ENCODE measurements at regions not wholly inside any gene's neighbourhood (a gene's known extent, or its start where the extent isn't known, plus 50 kb on each side); places are given as distances from the start of the nearest gene placed in this dataset.

DNA sequence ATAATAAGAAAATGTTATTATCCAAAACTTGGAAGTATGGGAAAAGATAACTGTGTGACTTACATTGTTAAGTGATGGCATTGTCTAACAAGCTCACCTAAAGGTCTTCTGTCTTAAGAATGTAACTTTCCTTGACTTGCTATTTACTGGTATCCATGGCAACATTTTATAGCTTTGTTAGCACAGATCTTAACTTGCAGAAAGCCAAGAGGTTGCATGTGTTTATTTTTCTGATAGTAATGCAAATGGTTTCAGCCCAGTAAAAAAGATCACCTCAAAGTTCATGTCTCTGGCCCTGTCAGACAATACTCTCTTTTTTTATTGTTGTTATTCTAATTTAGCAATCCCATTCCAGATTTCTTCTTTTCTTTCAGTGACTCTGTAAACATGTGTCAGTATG is 425.3 kb downstream of the SPRY1 start:
- no peak for DNase-seq

DNA sequence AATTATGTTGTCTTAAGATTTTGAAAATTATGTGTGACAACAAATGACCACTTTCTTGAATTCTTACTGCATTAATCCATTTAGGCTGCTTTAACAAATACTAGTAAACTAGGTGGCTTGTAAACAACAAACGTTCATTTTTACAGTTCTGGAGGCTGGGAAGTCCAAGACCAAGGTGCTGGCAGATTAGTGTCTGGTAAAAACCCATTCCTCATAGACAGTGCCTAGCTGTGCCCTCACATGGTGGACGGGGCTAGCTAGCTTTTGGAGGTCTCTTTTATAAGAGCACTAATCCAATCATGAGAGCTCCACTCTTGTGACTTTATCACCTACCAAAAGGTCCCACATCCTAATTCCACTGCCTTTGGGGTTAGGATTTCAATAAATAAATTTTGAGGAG is 425.8 kb downstream of the SPRY1 start:
- no peak for DNase-seq

DNA sequence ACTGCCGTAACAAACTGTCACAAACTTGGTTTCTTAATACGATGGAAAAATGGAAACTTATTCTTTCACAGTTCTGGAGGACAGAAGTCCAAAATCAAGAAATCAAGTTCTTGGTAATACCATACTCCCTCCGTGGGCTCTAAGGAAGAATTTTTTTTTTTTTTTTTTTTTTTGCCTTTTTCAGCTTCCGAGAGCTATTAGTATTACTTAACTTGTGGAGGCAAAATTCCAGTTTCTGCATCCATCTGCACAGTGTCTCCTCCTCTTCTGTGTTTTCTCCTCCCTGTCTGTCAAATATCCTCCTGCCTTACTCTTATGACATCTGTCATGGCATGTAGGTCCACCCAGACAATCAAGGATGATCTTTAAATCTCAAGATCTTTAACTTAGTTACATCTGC is 426.6 kb downstream of the SPRY1 start:
- no peak for DNase-seq

DNA sequence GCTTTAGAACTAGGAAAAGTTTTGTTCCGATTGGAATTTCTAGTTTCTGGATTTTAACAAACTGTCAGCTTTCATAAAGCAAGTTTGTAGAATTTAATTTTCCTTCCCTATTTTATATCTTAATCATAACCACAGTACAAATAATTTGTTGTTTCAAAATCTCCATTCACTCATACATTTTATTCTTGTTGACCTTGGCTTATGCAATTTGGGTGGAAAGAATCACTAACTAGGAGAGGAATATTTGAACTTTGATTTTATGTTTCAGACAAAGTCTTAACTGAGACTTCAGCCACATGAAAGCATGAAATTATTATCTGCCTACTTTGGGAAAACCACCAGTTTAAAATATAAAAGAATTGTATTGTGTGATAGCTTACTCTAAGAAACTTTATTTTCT is 427.9 kb downstream of the SPRY1 start:
- no peak for DNase-seq

DNA sequence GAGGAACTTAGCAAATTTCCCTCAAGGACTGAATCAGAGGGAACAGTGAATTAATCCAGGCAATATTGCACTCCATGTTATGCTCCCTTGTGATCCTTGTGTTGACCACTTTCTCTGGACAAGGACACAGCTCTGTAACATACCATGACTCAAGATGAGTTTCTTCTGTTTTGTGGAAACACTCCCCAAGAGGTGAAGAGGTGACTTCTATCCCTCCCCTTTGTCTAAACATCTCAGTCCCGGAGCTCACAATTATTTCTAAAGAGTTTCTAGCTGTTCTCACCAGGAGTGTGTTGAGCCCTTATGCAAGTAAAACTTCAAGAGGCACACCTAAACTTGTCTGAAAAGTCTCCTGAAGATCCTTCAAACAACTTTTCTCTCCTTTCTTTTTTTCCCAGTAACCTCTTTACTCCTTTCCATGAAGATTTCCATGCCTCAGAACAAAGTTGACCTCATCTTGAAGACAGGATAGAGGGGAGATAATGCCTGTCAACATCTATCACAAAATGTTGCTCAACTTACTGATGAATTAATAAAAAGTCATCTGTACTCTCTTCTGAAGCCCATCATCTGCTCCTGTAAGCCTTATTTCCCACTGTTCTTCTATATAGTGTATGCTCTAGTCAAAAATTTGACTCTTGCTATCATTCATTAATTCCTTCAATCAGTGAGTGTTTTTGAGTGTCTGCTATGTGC is 429.1 kb downstream of the SPRY1 start:
- no peak for DNase-seq

DNA sequence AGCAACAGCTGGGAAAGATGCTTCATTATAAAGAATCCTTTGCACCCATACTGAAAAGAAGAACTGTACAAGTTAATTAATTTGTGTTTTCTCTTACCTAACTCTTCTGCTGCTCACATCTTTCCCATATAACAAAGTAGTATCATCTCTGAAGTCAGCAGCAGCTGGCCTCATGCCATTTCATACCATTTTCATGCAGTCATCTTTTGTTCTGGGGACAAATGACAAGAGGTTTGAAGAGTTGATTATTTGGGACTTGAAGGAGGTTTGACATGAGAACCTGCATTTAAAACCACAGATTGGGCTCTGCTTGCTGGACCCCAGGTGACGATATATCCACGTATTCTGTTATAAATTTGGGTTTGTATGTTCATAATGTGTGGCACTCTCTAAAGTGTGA is 430.3 kb downstream of the SPRY1 start:
- DNase-seq: no peak

DNA sequence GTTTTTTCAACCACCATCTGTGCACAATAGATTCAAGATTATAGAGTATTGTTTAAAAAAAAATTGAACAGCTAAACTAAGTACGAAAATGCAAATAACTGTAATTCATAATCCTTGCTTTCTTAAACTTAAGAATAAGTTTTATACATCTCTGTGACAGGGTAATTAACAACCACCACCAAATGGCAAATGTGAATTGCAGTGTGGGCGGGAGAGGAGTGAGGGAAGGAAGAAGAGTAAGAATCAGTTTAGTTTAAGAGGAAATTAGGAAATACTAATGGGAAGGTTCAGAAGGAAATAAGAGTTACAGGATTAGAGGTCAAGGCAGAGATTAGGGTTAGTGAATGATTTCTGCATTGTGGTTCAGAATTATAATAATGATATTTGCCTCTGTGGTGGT is 430.9 kb downstream of the SPRY1 start:
- DNase-seq: no peak

DNA sequence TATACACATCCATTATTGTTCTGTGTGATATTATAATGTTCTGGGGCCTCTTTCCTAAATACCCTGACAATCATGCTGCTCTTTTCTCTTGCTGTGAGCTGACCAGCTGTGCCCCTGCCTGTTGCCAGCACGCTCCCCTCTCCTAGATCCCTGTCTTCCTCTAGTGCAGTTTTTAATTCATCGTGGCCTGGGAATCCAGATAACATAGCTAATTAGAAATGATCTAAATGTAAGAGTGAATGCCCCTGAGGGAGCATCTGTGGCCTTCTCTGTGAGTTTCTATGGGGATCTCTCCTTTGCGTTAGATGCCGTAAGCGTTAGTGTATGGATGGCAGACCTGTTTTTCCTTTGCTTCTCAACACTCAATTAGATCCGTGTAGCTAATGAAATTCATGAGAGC is 434.3 kb downstream of the SPRY1 start:
- DNase-seq: no peak

DNA sequence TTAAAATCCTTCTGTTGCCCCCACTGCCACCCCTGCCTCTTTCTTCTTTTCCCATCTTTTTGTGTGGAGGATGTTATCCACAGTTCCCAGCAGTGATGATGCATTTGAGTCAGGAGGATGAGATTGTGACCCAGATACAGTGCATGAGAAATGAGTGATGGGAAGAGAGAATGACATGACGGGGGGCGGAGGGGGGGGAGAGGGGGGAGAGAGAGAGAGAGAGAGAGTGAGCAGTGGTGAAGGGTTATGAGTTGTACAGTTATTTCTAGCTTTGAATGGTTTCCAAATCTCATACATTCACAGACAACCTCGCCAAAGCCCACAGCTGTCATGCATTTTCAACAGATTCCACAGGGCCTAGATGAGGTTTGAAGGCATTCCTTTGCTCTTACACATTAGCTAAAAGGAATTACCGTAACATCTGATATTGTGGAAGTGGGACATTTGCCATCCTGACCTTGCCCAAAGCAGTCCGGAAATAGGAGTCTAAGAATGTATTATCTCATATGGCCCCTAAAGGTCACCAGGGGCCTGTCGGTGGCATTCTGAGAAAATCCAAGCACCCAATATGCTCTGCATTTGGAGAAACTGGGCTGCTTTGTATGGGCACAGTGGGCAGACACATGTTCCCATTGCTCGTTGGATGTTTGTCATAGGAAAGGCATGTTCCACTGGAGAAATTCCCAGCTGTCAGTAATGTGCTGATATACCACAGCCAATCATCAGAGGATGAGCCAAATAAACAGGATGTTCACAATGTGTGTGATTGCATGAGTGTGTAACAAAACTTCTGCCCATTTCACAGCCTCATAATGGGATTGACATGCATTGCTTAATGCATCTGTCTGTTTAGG is 435.8 kb downstream of the SPRY1 start:
- DNase-seq: no peak

DNA sequence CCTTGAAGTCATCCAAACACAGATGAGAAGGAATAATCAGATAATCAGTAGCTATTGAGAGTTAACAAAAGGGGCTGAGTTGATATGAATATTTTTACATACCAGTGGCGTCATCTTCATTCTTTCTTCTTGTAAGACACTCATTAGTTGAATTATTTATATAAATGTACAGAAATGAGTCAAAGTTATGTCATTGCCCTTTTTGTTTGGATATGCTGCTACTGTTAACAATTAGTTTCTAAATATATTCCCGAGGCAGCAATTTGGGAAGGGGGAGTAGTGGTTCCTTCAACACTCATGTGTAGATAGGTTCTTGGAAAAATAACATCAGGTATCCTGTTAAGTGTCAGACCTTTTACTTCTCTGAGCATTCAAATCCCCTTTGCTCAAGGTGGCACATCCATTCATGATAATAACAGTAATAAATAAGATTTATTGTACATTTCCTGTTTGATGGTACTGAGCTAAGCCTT is 436.6 kb downstream of the SPRY1 start:
- no peak for DNase-seq

DNA sequence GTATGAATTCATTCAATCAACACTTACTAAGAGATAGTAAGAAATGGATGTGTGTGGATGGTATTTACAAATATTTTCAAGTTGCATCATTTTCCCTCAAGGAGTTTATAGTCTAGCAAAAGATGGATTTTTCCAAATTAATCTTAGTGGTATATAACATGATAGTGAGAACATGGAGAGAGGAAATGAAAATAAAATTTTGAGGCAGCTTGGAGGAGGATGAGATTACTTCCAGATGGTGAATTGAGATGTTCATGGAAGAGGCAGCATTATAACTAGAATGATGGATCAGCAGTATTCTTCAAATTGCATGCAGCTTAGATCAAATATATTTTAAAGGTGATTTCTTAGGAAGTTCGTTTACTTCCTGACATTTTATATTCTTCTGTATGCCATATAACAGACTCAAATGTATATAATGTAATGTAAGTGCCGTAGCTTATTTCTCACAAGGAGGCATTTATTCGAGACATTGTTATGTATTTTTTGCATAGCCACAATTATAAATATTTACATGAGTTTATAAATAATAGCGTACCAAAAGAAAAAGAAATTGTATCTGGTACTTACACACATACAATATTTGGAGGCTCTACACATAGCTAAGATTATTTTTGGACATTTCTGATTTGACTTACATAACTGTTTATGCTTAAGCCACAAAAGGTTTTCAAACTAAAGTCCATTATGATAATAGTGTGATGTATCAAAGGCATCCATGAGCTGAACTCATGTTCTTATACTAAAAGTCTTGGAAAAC is 439.4 kb downstream of the SPRY1 start:
- no peak for DNase-seq

DNA sequence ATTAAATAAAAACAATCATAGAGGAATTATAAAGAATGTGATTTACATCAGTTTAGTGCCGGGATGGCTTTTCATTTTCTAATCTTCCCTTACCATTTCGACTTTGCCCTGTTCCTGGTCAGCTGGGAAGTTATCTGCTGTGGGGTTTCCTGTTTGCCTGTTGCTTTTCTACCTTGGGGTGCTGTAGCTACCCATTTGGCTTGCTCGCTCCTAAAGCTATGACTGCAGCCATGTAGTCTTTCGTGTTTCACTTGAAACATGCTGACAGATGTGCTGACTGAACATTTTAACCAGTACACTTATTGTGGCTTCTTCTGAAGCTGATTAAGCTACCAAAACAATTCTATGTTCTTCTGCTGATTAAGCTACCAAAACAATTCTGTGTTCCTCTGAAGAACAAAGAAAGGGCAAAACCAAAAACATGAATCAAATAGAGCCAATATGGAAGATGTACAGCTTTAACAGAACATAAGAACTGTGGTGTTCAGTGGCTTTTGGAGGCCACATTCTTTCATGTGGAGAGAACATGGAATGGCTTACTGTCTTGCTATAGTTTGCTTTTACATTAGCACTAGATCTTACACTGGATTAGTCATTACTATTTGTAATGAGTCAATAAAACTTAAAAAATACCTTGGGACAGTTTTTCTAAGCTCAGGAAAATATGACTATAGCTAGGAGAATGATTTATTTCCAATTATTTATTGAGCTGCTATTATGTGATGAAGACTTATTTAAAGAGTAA is 440.4 kb downstream of the SPRY1 start:
- no peak for DNase-seq

DNA sequence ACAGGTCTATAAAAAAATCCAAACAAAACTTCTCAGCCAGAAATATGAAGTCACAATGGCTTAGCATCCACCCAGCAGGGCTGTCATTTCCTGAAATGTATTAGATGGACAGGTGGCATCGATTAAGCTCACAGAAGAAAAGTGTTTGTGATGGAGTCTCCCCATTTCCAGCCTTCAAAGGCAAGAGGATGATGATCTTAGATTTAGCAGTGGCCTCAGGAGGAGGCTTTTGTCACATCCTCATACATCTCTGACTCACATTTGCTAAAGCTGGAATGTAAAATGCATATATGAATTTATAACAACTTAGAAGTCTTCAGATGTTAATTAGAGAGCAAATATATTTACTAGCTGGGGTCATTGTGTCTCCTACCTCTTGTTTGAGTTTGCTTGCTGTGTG is 441.9 kb downstream of the SPRY1 start:
- no peak for DNase-seq

DNA sequence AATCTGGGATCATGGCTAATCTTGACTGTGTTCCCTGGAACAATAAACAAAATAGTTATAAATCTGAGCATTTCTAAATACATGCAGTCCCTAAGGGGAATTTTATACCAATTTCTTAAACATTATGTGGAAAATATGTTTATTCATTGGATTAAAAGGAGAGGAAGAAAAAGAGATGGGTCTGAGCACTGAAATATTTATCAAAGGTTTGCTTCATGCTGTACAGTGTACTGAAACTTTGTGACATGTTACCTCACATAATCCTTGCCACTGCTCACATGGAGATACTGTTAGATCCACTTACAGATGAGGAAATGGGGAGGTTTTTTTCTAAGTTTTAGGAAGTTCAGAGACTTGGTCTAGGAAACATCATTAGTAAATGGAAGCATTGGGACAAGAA is 443.6 kb downstream of the SPRY1 start:
- DNase-seq: no peak

DNA sequence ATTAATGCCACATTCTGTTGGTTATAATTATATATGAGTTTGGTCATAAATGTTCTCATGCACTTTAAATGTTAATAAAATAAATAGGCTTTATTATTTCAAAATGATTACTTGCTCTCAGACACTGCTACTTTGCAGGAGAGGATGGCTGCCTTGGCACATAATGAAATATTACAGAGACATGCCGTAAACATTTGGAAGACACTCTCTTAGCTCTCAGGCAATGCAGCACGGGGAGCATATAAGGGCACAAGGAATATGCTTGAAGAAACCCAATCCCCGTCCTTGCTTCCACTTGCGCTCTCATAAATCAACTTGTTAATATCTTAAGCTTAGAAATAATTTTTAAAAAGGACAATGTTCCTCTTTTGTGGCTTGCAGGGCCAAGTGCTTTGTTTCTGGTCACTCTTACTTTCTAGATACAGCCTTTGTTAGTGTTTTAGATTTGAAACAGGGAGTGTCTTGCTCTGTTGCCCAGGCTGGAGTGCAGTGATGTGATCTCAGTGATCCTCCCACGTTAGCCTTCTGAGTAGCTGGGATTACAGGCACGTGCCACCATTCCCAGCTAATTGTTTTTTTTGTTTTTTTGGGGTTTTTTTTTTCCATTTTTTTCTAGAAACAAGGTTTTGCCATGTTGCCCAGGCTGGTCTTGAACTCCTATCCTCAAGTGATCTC is 445.0 kb downstream of the SPRY1 start:
- DNase-seq: no peak

DNA sequence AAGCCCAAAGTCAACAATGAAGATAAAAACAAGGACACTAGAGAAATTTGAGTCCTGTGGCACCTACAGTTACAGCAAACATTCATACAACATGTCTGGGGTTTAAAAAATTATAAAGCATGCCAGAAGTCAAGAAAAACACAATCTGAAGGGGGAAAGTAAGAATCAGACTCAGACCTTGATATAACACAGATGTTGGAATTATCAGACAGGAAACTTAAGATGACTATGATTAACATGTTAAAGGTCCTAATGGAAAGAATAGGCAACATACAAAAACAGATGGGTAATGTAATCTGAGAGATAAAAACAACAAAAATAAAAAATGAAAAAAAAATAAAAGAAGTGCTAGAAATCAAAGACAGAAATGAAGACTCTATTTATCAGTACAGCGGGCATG is 446.5 kb downstream of the SPRY1 start:
- DNase-seq: no peak

DNA sequence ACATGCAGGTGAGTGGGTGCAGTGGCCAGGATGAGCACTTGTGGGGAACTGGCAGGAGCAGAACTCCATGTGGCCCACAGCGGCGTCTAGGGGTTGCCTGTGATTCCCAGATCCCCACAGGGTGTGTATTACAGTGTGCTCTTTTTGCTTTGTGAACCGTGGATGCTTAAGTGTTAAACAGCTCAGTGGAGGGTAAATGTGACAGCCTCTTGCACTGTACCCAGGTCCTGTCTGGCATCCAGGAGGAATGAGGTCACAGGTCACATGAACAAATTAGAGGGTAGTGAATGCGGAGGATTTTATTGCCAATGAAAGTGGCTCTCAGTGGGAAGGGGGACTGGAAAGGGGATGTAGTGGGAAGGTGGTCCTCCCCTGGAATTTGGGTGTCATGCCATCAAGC is 447.8 kb downstream of the SPRY1 start:
- DNase-seq: no peak

DNA sequence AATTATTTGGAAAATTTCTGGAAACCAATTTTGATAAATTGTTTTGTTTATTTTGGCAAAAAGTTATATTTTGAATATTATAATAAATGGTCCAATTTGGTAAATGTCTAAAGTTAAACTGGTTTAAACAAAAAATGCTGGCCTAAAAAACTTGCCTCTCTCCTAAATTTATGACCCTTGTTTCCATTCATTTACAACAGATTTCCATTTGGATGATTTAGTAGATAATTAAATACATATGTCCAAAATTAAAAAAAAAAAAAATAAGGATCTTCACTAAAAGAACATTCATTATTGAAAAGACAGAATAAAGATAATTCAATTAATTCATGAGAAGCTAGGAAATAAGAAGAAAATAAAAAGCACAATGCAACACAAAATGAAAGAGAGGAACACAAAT is 449.5 kb downstream of the SPRY1 start:
- no peak for DNase-seq

DNA sequence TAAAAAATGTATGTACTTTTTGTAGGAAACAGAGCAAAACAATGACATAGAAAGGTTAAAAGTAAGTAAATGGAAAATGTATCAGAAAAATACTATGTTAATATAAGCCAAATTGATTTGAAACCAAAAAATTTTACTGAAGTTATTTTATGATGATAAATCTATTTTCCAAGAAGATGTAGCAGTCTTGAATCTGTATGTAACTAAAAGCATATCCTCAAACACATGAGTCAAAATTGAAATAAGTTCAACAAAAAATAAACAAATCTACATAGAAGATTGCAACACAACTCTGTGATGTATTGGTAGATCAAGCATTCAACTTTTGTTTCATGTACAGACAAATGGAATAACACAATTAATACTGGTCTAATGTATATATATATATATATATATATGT is 450.0 kb downstream of the SPRY1 start:
- no peak for DNase-seq

DNA sequence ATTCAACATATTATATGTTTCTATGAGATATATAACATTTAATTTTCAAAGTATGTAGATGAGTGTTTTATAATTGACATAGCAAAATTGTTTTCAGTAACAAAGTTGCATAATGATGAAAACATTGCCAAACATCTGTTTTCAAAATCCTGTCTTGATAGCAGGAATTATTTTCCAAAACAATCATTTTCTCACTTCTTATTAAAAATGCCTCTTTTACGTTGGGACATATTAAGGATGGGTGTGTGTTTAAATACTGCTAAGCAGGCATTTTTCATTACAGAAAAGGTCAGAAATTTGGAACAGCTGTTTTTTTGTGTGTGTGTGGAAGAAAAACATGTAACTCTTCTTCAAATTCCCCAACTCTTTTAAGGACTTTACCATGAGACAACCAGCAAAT is 452.0 kb downstream of the SPRY1 start:
- DNase-seq: no peak

DNA sequence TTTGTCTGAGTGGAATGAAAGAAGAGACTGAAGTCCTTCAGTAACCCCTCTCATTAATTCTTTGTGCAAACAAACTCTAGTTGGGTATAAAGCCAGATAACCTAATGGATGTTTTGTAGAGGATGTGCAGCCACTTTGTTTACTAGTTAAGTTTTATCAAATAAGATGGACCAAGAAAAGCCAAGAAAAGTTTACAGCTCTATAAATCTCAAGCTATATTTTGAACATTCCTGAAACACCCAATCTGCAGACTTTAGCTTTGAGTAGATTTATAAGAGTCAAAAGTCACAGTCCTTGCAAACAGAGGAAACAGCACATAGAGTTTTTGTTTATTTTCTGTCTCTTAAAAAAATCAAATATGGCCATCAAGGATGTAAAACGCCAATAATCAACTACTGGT is 452.9 kb downstream of the SPRY1 start:
- DNase-seq: no peak

DNA sequence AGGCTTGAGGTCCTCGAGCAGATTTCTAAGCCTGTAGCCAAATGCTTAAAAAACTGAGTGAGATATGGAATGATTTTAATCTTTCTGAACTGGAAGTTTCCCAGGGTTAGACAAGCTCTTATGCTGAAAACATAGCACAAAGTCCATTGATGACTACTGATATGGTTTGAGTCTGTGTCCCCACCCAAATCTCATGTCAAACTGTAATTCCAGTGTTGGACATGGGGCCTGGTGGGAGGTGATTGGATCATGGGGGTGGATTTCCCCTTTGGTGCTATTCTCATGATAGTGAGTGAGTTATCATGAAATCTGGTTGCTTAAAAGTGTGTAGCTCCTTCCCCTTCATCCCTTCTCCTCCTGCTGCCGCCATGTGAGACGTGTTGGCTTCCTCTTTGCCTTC is 454.9 kb downstream of the SPRY1 start:
- no peak for DNase-seq
